BJ (cell line): ENCODE measurements at regions not wholly inside any gene's neighbourhood (a gene's known extent, or its start where the extent isn't known, plus 50 kb on each side); places are given as distances from the start of the nearest gene placed in this dataset.

ENCODE experiments used
- CTCF ChIA-PET: fragments of 350-600 bp; formaldehyde crosslinking; extraction: SDS; loops from one replicate; lab custom pipeline; 2021; ENCODE audit warnings: antibody characterized with exemption, inconsistent platforms; lab: Yijun Ruan, JAX
- POLR2A ChIA-PET: fragments of 300-600 bp; sonication (Branson Sonifier 250); formaldehyde crosslinking; extraction: SDS; loops from one replicate; lab custom pipeline; 2021; ENCODE audit warnings: antibody characterized with exemption; lab: Charles Lee
- DNase-seq: peaks from one replicate; pipeline ENCODE4 v3.0.0-alpha.2; 2011; ENCODE audit warnings: low read depth
- H3K27me3 ChIP-seq: 2 replicates; pipeline ENCODE4 v1.6.0; 2011; ENCODE audit warnings: low read length; ENCODE audit not compliant: control insufficient read depth, insufficient read depth
- H3K36me3 ChIP-seq: 2 replicates; pipeline ENCODE4 v1.5.1; 2011; ENCODE audit warnings: low read length; ENCODE audit not compliant: control insufficient read depth, insufficient read depth
- H3K4me3 ChIP-seq: 2 replicates; pipeline ENCODE4 v1.5.1; 2011; ENCODE audit warnings: low read depth, mild to moderate bottlenecking, control low read depth, low read length
- CTCF ChIP-seq: IDR thresholded peaks from 2 replicates; pipeline ENCODE4 v1.5.1; 2011; ENCODE audit warnings: low read depth, mild to moderate bottlenecking, control low read depth, inconsistent platforms, low read length, moderate library complexity; ENCODE audit not compliant: insufficient read depth

- H3K27me3 ChIP-seq, result no peaks in the 10 kb centered on the region
- ChIA-PET POLR2A (no interaction called here), CTCF (interaction anchor here (0.5 to 1.5 kb wide), 7 partner anchors 9 to 161 kb away, joined by 3 to 6 read pairs (median 3); partner anchors contain the start of gene OSBPL3)
- no peak overlapping the region for H3K4me3 ChIP-seq
- no peak for TF ChIP-seq CTCF
- no peaks in the 10 kb centered on the region for H3K36me3 ChIP-seq
- DNase-seq, result no peak
These were observed 64.5 kb downstream of the CYCS start for GRCh38 chr7:25060487-25061055.

- Histone ChIP-seq H3K4me3 (no peak overlapping the region), H3K27me3 (no peaks in the 10 kb centered on the region), H3K36me3 (no peaks in the 10 kb centered on the region)
- no peak for TF ChIP-seq CTCF
- ChIA-PET CTCF (interaction anchor here (1.2 to 1.6 kb wide), 2 partner anchors 79 to 239 kb away, joined by 3 to 5 read pairs; partner anchors contain the start of gene OSBPL3), POLR2A (no interaction called here)
- no peak for DNase-seq
These were observed 65.5 kb downstream of the CYCS start for GRCh38 chr7:25059576-25059975.

GRCh38 chr7:25056368-25056767 is 68.7 kb downstream of the CYCS start:
- no peaks in the 10 kb centered on the region for H3K27me3 ChIP-seq
- no peaks in the 10 kb centered on the region for H3K36me3 ChIP-seq
- no peak for DNase-seq
- ChIA-PET POLR2A (no interaction called here), CTCF (no interaction called here)
- no peak for TF ChIP-seq CTCF
- no peak overlapping the region for H3K4me3 ChIP-seq

- H3K36me3 ChIP-seq, result no peaks in the 10 kb centered on the region
- no peak for TF ChIP-seq CTCF
- POLR2A ChIA-PET, result no interaction called here
- H3K4me3 ChIP-seq, result no peak overlapping the region
- CTCF ChIA-PET, result no interaction called here
- no peaks in the 10 kb centered on the region for H3K27me3 ChIP-seq
- DNase-seq, result no peak
These were observed 69.4 kb downstream of the CYCS start for GRCh38 chr7:25055520-25056220.

- CTCF ChIA-PET, result no interaction called here
- no peak for TF ChIP-seq CTCF
- Histone ChIP-seq H3K27me3 (no peaks in the 10 kb centered on the region), H3K36me3 (no peaks in the 10 kb centered on the region), H3K4me3 (no peak overlapping the region)
- POLR2A ChIA-PET, result no interaction called here
- DNase-seq, result no peak
These were observed 70.1 kb downstream of the CYCS start for GRCh38 chr7:25054819-25055519.
